AG04449 (cell line): ENCODE measurements at regions not wholly inside any gene's neighbourhood (a gene's known extent, or its start where the extent isn't known, plus 50 kb on each side); places are given as distances from the start of the nearest gene placed in this dataset.

Source experiments
- CTCF ChIA-PET: fragments of 350-600 bp; formaldehyde crosslinking; extraction: SDS; loops from one replicate; lab custom pipeline; 2021; ENCODE audit warnings: antibody characterized with exemption; lab: Yijun Ruan, JAX
- POLR2A ChIA-PET: fragments of 400-600, 350-600 bp; formaldehyde crosslinking; extraction: SDS; loops from one replicate; lab custom pipeline; 2020; ENCODE audit warnings: antibody characterized with exemption, inconsistent platforms; lab: Yijun Ruan, JAX
- DNase-seq: peaks from one replicate; pipeline ENCODE4 v3.0.0-alpha.2; 2010; ENCODE audit warnings: low read depth, low spot score
- H3K4me3 ChIP-seq: 2 replicates; pipeline ENCODE4 v1.5.1; 2011; ENCODE audit warnings: low read depth, mild to moderate bottlenecking, control low read depth, low read length
- CTCF ChIP-seq: IDR thresholded peaks from one replicate; pipeline ENCODE4 v1.5.1; 2011; ENCODE audit warnings: mild to moderate bottlenecking, moderate library complexity, low read length, control low read depth, inconsistent platforms; ENCODE audit not compliant: insufficient read depth; ENCODE audit errors: missing control alignments

DNA sequence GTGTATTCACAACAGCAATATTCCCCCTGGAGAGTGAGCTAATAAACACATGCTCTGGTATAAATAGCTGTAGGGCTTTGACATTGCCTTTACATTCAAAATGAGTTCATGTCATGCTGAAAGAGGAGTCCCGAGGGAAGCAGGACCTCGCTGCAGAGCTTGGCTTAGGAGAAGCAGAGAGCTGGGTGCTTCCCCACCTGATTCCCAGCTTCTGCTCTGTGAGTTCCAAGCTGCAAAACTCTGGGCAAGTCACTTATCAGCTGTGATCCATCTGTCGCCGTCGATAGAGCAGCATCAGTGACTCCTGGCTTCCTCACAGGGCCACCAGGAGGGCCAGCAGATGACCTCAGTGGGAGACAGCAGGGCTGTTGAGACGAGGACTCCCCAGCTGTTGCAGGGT is 241.8 kb downstream of the ANKRD60 start:
- TF ChIP-seq CTCF = no peak
- H3K4me3 ChIP-seq = no peak overlapping the region
- no peak for DNase-seq
- ChIA-PET CTCF (no interaction called here), POLR2A (no interaction called here)

DNA sequence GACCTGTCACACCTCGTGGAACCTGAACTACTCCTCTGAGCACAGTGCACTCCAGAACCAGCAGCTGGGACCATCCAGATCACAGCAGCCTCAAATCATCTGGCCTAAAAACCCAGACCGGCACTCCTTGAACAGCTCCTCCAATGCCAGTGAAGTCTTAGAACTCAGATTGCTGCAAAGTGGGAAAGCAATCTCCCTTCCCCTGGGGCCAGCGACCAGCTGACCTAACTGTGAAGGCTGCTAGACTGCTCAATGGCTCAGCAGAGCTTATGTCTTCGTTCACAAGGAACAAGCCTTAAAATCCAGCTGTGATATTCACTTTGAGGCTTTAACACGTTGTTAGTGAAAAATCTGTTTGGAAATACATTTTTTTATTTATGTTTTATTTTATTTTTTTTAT is 243.2 kb downstream of the ANKRD60 start:
- POLR2A ChIA-PET = no interaction called here
- no peak for TF ChIP-seq CTCF

GRCh38 chr20:57983082-57983481 is 245.4 kb downstream of the ANKRD60 start:
- ChIA-PET CTCF (no interaction called here), POLR2A (no interaction called here)
- H3K4me3 ChIP-seq = no peak overlapping the region
- no peak for TF ChIP-seq CTCF
- DNase-seq = no peak

More for the DNA sequence above, 243.2 kb downstream of the ANKRD60 start:
- no peak for DNase-seq
- CTCF ChIA-PET = no interaction called here
- no peak overlapping the region for H3K4me3 ChIP-seq

- H3K4me3 ChIP-seq = no peak overlapping the region
- DNase-seq = no peak
- no peak for TF ChIP-seq CTCF
- POLR2A ChIA-PET = no interaction called here
- CTCF ChIA-PET = no interaction called here
These were observed 247.9 kb downstream of the ANKRD60 start for GRCh38 chr20:57980506-57980905.

- POLR2A ChIA-PET = no interaction called here
- H3K4me3 ChIP-seq = no peak overlapping the region
- CTCF ChIA-PET = no interaction called here
- TF ChIP-seq CTCF = no peak
- no peak for DNase-seq
These were observed 250.9 kb downstream of the ANKRD60 start for GRCh38 chr20:57977569-57977968.

DNA sequence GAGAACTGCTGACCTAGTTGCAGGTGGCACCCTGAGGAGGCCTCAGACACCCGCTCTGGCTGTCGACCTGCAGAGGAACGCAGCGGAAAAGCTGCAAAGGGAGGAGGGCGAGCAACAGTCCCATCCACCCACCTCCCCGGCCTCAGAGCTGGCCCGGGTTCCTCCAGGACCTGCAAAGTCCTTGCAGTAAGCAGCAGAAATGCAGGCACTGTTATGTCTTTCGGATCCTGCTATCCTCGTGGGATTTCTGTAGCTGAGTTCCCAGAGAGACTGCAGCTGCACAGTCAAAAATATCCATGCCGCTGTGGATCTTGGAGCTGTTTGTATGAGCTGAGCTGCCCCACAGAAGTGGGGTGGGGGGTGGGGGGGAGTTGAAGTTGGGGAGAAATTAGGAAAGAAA is 251.3 kb downstream of the ANKRD60 start:
- TF ChIP-seq CTCF = no peak
- POLR2A ChIA-PET = no interaction called here
- CTCF ChIA-PET = no interaction called here
- DNase-seq = no peak
- H3K4me3 ChIP-seq = no peak overlapping the region
